Neural progenitor cell (in vitro differentiated cells): ENCODE measurements at regions not wholly inside any gene's neighbourhood (a gene's known extent, or its start where the extent isn't known, plus 50 kb on each side); places are given as distances from the start of the nearest gene placed in this dataset.

ENCODE experiments used
- DNase-seq: peaks from one replicate; pipeline ENCODE4 v3.0.0-alpha.2; 2016; ENCODE audit warnings: low spot score
- H2AFZ ChIP-seq: fragments of 200-600 bp; sonication (generic); replicated peaks from 2 replicates; pipeline ENCODE4 v1.6.1; 2016; ENCODE audit warnings: antibody characterized with exemption
- H3F3A ChIP-seq: fragments of 200-600 bp; sonication (generic); 2 replicates; pipeline ENCODE4 v1.6.1; 2016; ENCODE audit warnings: antibody characterized with exemption, low read depth
- H3K27ac ChIP-seq: fragments of 200-600 bp; sonication (generic); 2 replicates; pipeline ENCODE4 v1.5.1; 2016; ENCODE audit warnings: mild to moderate bottlenecking
- H3K27me3 ChIP-seq: fragments of 200-600 bp; sonication (generic); 2 replicates; pipeline ENCODE4 v1.6.1; 2016; ENCODE audit warnings: mild to moderate bottlenecking, moderate library complexity
- H3K36me3 ChIP-seq: fragments of 200-600 bp; sonication (generic); 2 replicates; pipeline ENCODE4 v1.5.1; 2016
- H3K4me1 ChIP-seq: fragments of 200-600 bp; sonication (generic); 2 replicates; pipeline ENCODE4 v1.6.1; 2016; ENCODE audit warnings: mixed run types
- H3K4me2 ChIP-seq: fragments of 200-600 bp; sonication (generic); 2 replicates; pipeline ENCODE4 v1.6.1; 2016
- H3K4me3 ChIP-seq: fragments of 200-600 bp; sonication (generic); 2 replicates; pipeline ENCODE4 v1.5.1; 2016
- H3K79me2 ChIP-seq: fragments of 200-600 bp; sonication (generic); 2 replicates; pipeline ENCODE4 v1.6.1; 2016; ENCODE audit warnings: low read depth
- H3K9ac ChIP-seq: fragments of 200-600 bp; sonication (generic); 2 replicates; pipeline ENCODE4 v1.6.1; 2016
- H3K9me3 ChIP-seq: fragments of 200-600 bp; sonication (generic); 2 replicates; pipeline ENCODE4 v1.5.1; 2016; ENCODE audit warnings: low read depth
- H4K20me1 ChIP-seq: fragments of 200-600 bp; sonication (generic); 2 replicates; pipeline ENCODE4 v1.6.1; 2016; ENCODE audit warnings: low read depth
- H3K27ac Mint-ChIP-seq: 3 replicates; pipeline ENCODE4 v1.8.0; 2021; ENCODE audit warnings: mixed read lengths
- H3K27me3 Mint-ChIP-seq: 2 replicates; pipeline ENCODE4 v1.8.0; 2022; ENCODE audit warnings: low read depth, mild to moderate bottlenecking, inconsistent platforms, moderate library complexity, mixed read lengths; ENCODE audit not compliant: insufficient read depth
- H3K36me3 Mint-ChIP-seq: 3 replicates; pipeline ENCODE4 v1.8.0; 2021; ENCODE audit warnings: mixed read lengths
- H3K4me1 Mint-ChIP-seq: 3 replicates; pipeline ENCODE4 v1.8.0; 2021; ENCODE audit warnings: mixed read lengths
- H3K4me3 Mint-ChIP-seq: 3 replicates; pipeline ENCODE4 v1.8.0; 2021; ENCODE audit warnings: mild to moderate bottlenecking, moderate library complexity, mixed read lengths
- H3K9me3 Mint-ChIP-seq: 3 replicates; pipeline ENCODE4 v1.8.0; 2020; ENCODE audit warnings: mixed read lengths
- CTCF ChIP-seq: fragments of 200-600 bp; sonication (generic); IDR thresholded peaks from 2 replicates; pipeline ENCODE4 v1.5.1; 2017; ENCODE audit warnings: antibody characterized with exemption, mild to moderate bottlenecking
- EZH2 ChIP-seq: fragments of 200-600 bp; sonication (generic); IDR thresholded peaks from 2 replicates; pipeline ENCODE4 v1.6.1; 2017; ENCODE audit warnings: antibody characterized with exemption, mild to moderate bottlenecking, moderate library complexity
- EZH2phosphoT487 ChIP-seq: fragments of 200-600 bp; sonication (generic); IDR thresholded peaks from 2 replicates; pipeline ENCODE4 v1.6.1; 2017; ENCODE audit warnings: antibody characterized with exemption

GRCh38 chr11:129273322-129273721 is 81.2 kb upstream of the ARHGAP32 start:
- Histone ChIP-seq H3K27me3 (peaks cover 5% of the 10 kb centered on the region), H3K4me2 (no peak overlapping the region), H3K9me3 (no peaks in the 10 kb centered on the region), H2AFZ (no peak overlapping the region), H3K79me2 (peaks cover 98% of the 10 kb centered on the region), H3K4me1 (peaks cover 5% of the 10 kb centered on the region), H3K27ac (no peak overlapping the region), H3K36me3 (no peaks in the 10 kb centered on the region), H3K9ac (no peak overlapping the region), H4K20me1 (peaks cover 81% of the 10 kb centered on the region), H3F3A (no peaks in the 10 kb centered on the region), H3K4me3 (no peak overlapping the region)
- Mint-ChIP-seq H3K9me3 (no peaks in the 10 kb centered on the region), H3K4me1 (peaks cover 25% of the 10 kb centered on the region), H3K27ac (no peak overlapping the region), H3K36me3 (peaks cover 18% of the 10 kb centered on the region), H3K4me3 (no peak overlapping the region), H3K27me3 (peaks cover under 1% of the 10 kb centered on the region)
- TF ChIP-seq EZH2phosphoT487 (no peak), EZH2 (no peak), CTCF (no peak)
- DNase-seq: no peak

GRCh38 chr11:129271030-129271429 is 78.9 kb upstream of the ARHGAP32 start:
- Histone ChIP-seq H3K36me3 (no peaks in the 10 kb centered on the region), H3F3A (peaks cover 3% of the 10 kb centered on the region), H3K4me3 (no peak overlapping the region), H3K27me3 (no peaks in the 10 kb centered on the region), H4K20me1 (peaks cover 73% of the 10 kb centered on the region), H3K27ac (no peak overlapping the region), H2AFZ (no peak overlapping the region), H3K9me3 (no peaks in the 10 kb centered on the region), H3K9ac (no peak overlapping the region), H3K79me2 (peaks cover 97% of the 10 kb centered on the region), H3K4me2 (no peak overlapping the region), H3K4me1 (peaks cover 9% of the 10 kb centered on the region)
- no peak overlapping the region for H3K27ac Mint-ChIP-seq
- H3K4me3 Mint-ChIP-seq: no peak overlapping the region
- H3K27me3 Mint-ChIP-seq: no peaks in the 10 kb centered on the region
- DNase-seq: no peak
- no peaks in the 10 kb centered on the region for H3K9me3 Mint-ChIP-seq
- peaks cover 20% of the 10 kb centered on the region for H3K4me1 Mint-ChIP-seq
- no peak for TF ChIP-seq EZH2phosphoT487
- no peak for TF ChIP-seq EZH2
- TF ChIP-seq CTCF: no peak
- H3K36me3 Mint-ChIP-seq: peaks cover 22% of the 10 kb centered on the region

GRCh38 chr11:129270446-129270845 is 78.3 kb upstream of the ARHGAP32 start:
- H3K9me3 ChIP-seq: no peaks in the 10 kb centered on the region
- H2AFZ ChIP-seq: no peak overlapping the region
- H3K4me2 ChIP-seq: no peak overlapping the region
- peaks cover 67% of the 10 kb centered on the region for H4K20me1 ChIP-seq
- H3K27ac ChIP-seq: no peak overlapping the region
- H3K4me1 ChIP-seq: peaks cover 9% of the 10 kb centered on the region
- no peaks in the 10 kb centered on the region for H3K36me3 ChIP-seq
- H3K27ac Mint-ChIP-seq: no peak overlapping the region
- no peak overlapping the region for H3K4me3 ChIP-seq
- no peaks in the 10 kb centered on the region for H3K27me3 Mint-ChIP-seq
- no peak overlapping the region for H3K9ac ChIP-seq
- H3K9me3 Mint-ChIP-seq: no peaks in the 10 kb centered on the region
- H3K4me1 Mint-ChIP-seq: peaks cover 18% of the 10 kb centered on the region
- TF ChIP-seq CTCF: no peak
- no peak for TF ChIP-seq EZH2phosphoT487
- no peak for TF ChIP-seq EZH2
- H3K36me3 Mint-ChIP-seq: peaks cover 25% of the 10 kb centered on the region
- DNase-seq: no peak
- peaks cover 3% of the 10 kb centered on the region for H3F3A ChIP-seq
- H3K79me2 ChIP-seq: peaks cover 97% of the 10 kb centered on the region
- H3K27me3 ChIP-seq: no peaks in the 10 kb centered on the region
- H3K4me3 Mint-ChIP-seq: no peak overlapping the region
